ENCODE measurements at regions not wholly inside any gene's neighbourhood (a gene's known extent, or its start where the extent isn't known, plus 50 kb on each side); places are given as distances from the start of the nearest gene placed in this dataset.

DNA sequence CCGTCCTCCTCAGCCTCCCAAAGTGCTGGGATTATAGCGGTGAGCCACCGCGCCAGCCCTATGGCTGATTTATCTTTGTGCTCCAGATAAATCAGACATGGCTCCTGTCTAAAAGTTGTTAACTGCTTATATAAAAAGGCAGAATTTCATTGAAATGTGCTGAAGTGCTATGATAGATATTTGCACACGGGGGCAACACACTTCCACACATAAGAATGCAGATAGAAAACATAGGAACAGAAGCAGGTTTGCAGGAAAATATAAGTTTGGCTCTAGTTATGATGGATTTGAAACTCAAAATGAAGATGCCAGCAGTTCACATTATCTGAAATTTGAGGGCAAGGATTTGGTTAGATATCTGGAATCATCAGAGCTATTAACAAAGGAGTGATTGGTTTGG lies 163.1 kb upstream of the SLITRK2 start:
- TF ChIP-seq, protein P1, sequence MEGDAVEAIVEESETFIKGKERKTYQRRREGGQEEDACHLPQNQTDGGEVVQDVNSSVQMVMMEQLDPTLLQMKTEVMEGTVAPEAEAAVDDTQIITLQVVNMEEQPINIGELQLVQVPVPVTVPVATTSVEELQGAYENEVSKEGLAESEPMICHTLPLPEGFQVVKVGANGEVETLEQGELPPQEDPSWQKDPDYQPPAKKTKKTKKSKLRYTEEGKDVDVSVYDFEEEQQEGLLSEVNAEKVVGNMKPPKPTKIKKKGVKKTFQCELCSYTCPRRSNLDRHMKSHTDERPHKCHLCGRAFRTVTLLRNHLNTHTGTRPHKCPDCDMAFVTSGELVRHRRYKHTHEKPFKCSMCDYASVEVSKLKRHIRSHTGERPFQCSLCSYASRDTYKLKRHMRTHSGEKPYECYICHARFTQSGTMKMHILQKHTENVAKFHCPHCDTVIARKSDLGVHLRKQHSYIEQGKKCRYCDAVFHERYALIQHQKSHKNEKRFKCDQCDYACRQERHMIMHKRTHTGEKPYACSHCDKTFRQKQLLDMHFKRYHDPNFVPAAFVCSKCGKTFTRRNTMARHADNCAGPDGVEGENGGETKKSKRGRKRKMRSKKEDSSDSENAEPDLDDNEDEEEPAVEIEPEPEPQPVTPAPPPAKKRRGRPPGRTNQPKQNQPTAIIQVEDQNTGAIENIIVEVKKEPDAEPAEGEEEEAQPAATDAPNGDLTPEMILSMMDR (conservative IDR thresholded peaks at IDR 0.05; ENCODE audit: low read length), result no peak
- no peak for TF ChIP-seq EZH2phosphoT487 (IDR thresholded peaks at IDR 0.05; ENCODE audit: borderline replicate concordance)
- no peaks in the 10 kb centered on the region for H3K79me2 ChIP-seq (ENCODE audit: insufficient read depth, low read length)
- H3K9me2 ChIP-seq (replicated peaks; ENCODE audit: low read depth, low read length), result no peaks in the 10 kb centered on the region
- H3K9ac ChIP-seq (ENCODE audit: low read depth, low read length, poor library complexity, severe bottlenecking), result no peak overlapping the region
- H3K4me3 ChIP-seq (ENCODE audit: low read length, poor library complexity, severe bottlenecking), result no peak overlapping the region
- H2AFZ ChIP-seq (ENCODE audit: low read length), result no peak overlapping the region
- no peaks in the 10 kb centered on the region for H3K36me3 ChIP-seq (ENCODE audit: insufficient read depth, low read length)
- H3K27me3 ChIP-seq (ENCODE audit: insufficient read depth, low read length, poor library complexity, severe bottlenecking), result no peaks in the 10 kb centered on the region
- H3K9me3 ChIP-seq (ENCODE audit: insufficient read depth, low read depth, low read length), result no peaks in the 10 kb centered on the region
- H4K20me1 ChIP-seq (ENCODE audit: insufficient read depth, low read length, poor library complexity, severe bottlenecking), result no peaks in the 10 kb centered on the region
- H3K4me2 ChIP-seq (ENCODE audit: low read depth, low read length, poor library complexity, severe bottlenecking), result no peak overlapping the region
- no peaks in the 10 kb centered on the region for H3F3A ChIP-seq (ENCODE audit: low read depth)
- H3K4me1 ChIP-seq (ENCODE audit: insufficient read depth, low read length, poor library complexity, severe bottlenecking), result no peaks in the 10 kb centered on the region

DNA sequence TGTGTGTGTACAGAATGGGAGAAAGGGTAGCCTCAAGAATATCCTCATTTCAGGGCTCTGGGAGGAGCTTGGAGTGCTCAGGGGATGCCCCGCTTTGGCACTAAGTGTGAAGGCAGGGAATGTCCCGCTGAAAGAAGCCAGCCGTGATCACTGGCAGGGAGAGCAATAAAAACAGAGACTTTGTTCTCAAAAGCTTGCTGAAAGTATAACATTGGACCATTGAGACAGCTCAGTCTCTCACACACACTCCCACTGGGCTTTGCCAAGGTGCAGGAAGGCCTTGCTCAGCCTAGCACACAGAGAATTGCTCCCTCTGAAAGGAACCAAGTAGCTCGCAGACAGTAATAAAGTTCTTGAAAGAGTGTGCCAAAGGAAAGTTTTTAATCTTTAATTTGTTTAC lies 143.8 kb upstream of the SLITRK2 start:
- Histone ChIP-seq H3K9me3 (ENCODE audit: insufficient read depth, low read depth, low read length) (no peaks in the 10 kb centered on the region), H3K36me3 (ENCODE audit: insufficient read depth, low read length) (no peaks in the 10 kb centered on the region), H2AFZ (ENCODE audit: low read length) (no peak overlapping the region), H3F3A (ENCODE audit: low read depth) (no peaks in the 10 kb centered on the region), H3K9me2 (replicated peaks; ENCODE audit: low read depth, low read length) (no peaks in the 10 kb centered on the region), H3K4me3 (ENCODE audit: low read length, poor library complexity, severe bottlenecking) (no peak overlapping the region), H4K20me1 (ENCODE audit: insufficient read depth, low read length, poor library complexity, severe bottlenecking) (no peaks in the 10 kb centered on the region), H3K4me2 (ENCODE audit: low read depth, low read length, poor library complexity, severe bottlenecking) (no peak overlapping the region), H3K27me3 (ENCODE audit: insufficient read depth, low read length, poor library complexity, severe bottlenecking) (no peaks in the 10 kb centered on the region), H3K4me1 (ENCODE audit: insufficient read depth, low read length, poor library complexity, severe bottlenecking) (no peaks in the 10 kb centered on the region), H3K79me2 (ENCODE audit: insufficient read depth, low read length) (no peaks in the 10 kb centered on the region), H3K9ac (ENCODE audit: low read depth, low read length, poor library complexity, severe bottlenecking) (no peak overlapping the region)
- TF ChIP-seq EZH2phosphoT487 (IDR thresholded peaks at IDR 0.05; ENCODE audit: borderline replicate concordance), result no peak
- TF ChIP-seq, protein P1 (conservative IDR thresholded peaks at IDR 0.05; ENCODE audit: low read length), result no peak

DNA sequence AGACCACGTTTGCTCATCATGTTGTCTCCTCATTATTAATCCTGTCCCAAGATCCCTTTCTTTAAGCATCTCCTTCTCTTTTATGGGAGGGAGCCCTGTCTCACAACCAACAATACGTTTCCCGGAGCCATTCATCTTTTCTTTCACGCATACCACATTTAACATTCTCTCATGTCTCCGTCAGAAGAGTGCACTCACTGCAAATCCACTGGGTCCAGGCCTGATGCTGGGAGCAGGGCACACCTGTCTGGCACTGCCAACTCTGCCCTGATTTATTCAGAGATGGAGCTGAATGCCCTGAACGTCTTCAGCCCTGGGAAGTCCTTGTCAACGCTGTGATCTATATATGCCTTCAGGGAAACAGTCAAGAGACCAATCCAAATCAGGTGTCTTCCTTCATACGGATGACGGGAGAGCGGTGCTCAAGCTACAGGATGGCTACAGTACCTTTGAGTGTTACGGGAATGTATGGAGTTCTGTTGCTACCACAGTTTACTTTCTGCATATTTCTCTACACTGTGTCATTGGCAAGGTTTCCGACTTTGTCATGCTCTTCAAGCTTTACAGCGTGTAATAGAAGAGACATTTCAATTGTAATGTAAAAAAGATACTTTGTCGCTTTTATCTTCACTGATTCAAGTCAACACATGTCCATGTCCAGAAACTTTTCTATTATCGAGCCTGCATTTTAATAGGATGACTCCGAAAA lies 140.4 kb upstream of the SLITRK2 start:
- H2AFZ ChIP-seq (ENCODE audit: low read length), result no peak overlapping the region
- no peaks in the 10 kb centered on the region for H3K36me3 ChIP-seq (ENCODE audit: insufficient read depth, low read length)
- H3K4me1 ChIP-seq (ENCODE audit: insufficient read depth, low read length, poor library complexity, severe bottlenecking), result no peaks in the 10 kb centered on the region
- no peaks in the 10 kb centered on the region for H3K79me2 ChIP-seq (ENCODE audit: insufficient read depth, low read length)
- H3K9me2 ChIP-seq (replicated peaks; ENCODE audit: low read depth, low read length), result no peaks in the 10 kb centered on the region
- H4K20me1 ChIP-seq (ENCODE audit: insufficient read depth, low read length, poor library complexity, severe bottlenecking), result no peaks in the 10 kb centered on the region
- TF ChIP-seq, protein P1 (conservative IDR thresholded peaks at IDR 0.05; ENCODE audit: low read length), result no peak
- no peak for TF ChIP-seq EZH2phosphoT487 (IDR thresholded peaks at IDR 0.05; ENCODE audit: borderline replicate concordance)
- no peak overlapping the region for H3K9ac ChIP-seq (ENCODE audit: low read depth, low read length, poor library complexity, severe bottlenecking)
- no peaks in the 10 kb centered on the region for H3F3A ChIP-seq (ENCODE audit: low read depth)
- H3K9me3 ChIP-seq (ENCODE audit: insufficient read depth, low read depth, low read length), result no peaks in the 10 kb centered on the region
- no peak overlapping the region for H3K4me2 ChIP-seq (ENCODE audit: low read depth, low read length, poor library complexity, severe bottlenecking)
- no peak overlapping the region for H3K4me3 ChIP-seq (ENCODE audit: low read length, poor library complexity, severe bottlenecking)
- H3K27me3 ChIP-seq (ENCODE audit: insufficient read depth, low read length, poor library complexity, severe bottlenecking), result no peaks in the 10 kb centered on the region
